GM12878 (cell line): ENCODE measurements at regions not wholly inside any gene's neighbourhood (a gene's known extent, or its start where the extent isn't known, plus 50 kb on each side); places are given as distances from the start of the nearest gene placed in this dataset.

ENCODE experiments used
- ATAC-seq: fragments of 200-7000 bp; cut with Tn5 transposase; 3 replicates; pipeline ENCODE4 v1.9.1; 2020; ENCODE audit warnings: mild to moderate bottlenecking, moderate library complexity
- BruUV-seq: library from RNA; stranded (reverse); fragments of 400-500 nt; replicated peaks from 2 replicates; lab custom pipeline; 2021; lab: Mats Ljungman, UMichigan
- CTCF ChIA-PET: fragments of 300-600 bp; sonication (Branson Sonifier 250); formaldehyde crosslinking; extraction: SDS; loops from one replicate; lab custom pipeline; 2021; ENCODE audit warnings: inconsistent platforms; lab: Yijun Ruan, JAX
- POLR2A ChIA-PET: fragments of 350-600 bp; formaldehyde crosslinking; extraction: SDS; loops from one replicate; lab custom pipeline; 2021; ENCODE audit warnings: inconsistent platforms; lab: Charles Lee
- RAD21 ChIA-PET: fragments of 300-600 bp; sonication (Branson Sonifier 250); formaldehyde crosslinking; loops from one replicate; lab custom pipeline; 2023; ENCODE audit warnings: antibody characterized with exemption; ENCODE audit not compliant: unreplicated experiment; lab: Charles Lee
- SMC1A ChIA-PET: fragments of 300-600 bp; sonication (Branson Sonifier 250); formaldehyde crosslinking; loops from one replicate; lab custom pipeline; 2023; ENCODE audit not compliant: unreplicated experiment, uncharacterized antibody; lab: Charles Lee
- DNase-seq: peaks from one replicate; pipeline ENCODE4 v3.0.0-alpha.2; 2011; ENCODE audit warnings: low read depth, low spot score
- FAIRE-seq: peaks from 3 replicates; lab custom pipeline; 2011; peaks lifted over from hg19 to GRCh38; lab: Jason Lieb, UNC
- H2AFZ ChIP-seq: 2 replicates; pipeline ENCODE4 v1.6.0; 2011; ENCODE audit warnings: low read depth, low read length, control low read depth; ENCODE audit not compliant: control insufficient read depth
- H3K27ac ChIP-seq: 2 replicates; pipeline ENCODE4 v1.5.1; 2011; ENCODE audit warnings: control low read depth; ENCODE audit not compliant: control insufficient read depth, insufficient read depth
- H3K27me3 ChIP-seq, 2 experiments: replicated peaks in 1 of 2; 2 replicates each; pipeline versions ENCODE4 v1.6.0 to v1.6.1; 2011; ENCODE audit warnings: low read length in 1 of 2; ENCODE audit not compliant: control insufficient read depth in 2 of 2, insufficient read depth in 2 of 2
- H3K36me3 ChIP-seq, 2 experiments: 2 replicates each; pipeline ENCODE4 v1.5.1; 2011; ENCODE audit warnings: low read length in 1 of 2; ENCODE audit not compliant: control insufficient read depth in 2 of 2, insufficient read depth in 2 of 2
- H3K4me1 ChIP-seq: 2 replicates; pipeline ENCODE4 v1.6.1; 2011; ENCODE audit warnings: mild to moderate bottlenecking, low read length, moderate library complexity, mixed read lengths; ENCODE audit not compliant: control insufficient read depth, insufficient read depth
- H3K4me2 ChIP-seq: 2 replicates; pipeline ENCODE4 v1.6.0; 2011; ENCODE audit warnings: control low read depth; ENCODE audit not compliant: control insufficient read depth, insufficient read depth
- H3K4me3 ChIP-seq: fragments of 200-600 bp; sonication (generic); 2 replicates; pipeline ENCODE4 v1.5.1; 2016
- H3K79me2 ChIP-seq: 2 replicates; pipeline ENCODE4 v1.6.0; 2011; ENCODE audit warnings: low read length; ENCODE audit not compliant: control insufficient read depth, insufficient read depth
- H3K9ac ChIP-seq: 2 replicates; pipeline ENCODE4 v1.8.0; 2011; ENCODE audit warnings: low read length, control low read depth, mixed read lengths; ENCODE audit not compliant: control insufficient read depth, insufficient read depth
- H3K9me3 ChIP-seq: replicated peaks from 3 replicates; pipeline ENCODE4 v1.5.1; 2011; ENCODE audit warnings: mild to moderate bottlenecking, low read length; ENCODE audit not compliant: control insufficient read depth, insufficient read depth
- H4K20me1 ChIP-seq: 2 replicates; pipeline ENCODE4 v1.6.0; 2011; ENCODE audit not compliant: control insufficient read depth, insufficient read depth
- ESRRA ChIP-seq: IDR thresholded peaks from 2 replicates; pipeline ENCODE4 v1.6.1; 2012; ENCODE audit warnings: mild to moderate bottlenecking, low read length, improper control_type of control experiment
- GATAD2B ChIP-seq: fragments of 450-650 bp; conservative IDR thresholded peaks from 2 replicates; pipeline ENCODE4 v1.6.1; 2017; ENCODE audit warnings: low read depth, mild to moderate bottlenecking, moderate library complexity
- IRF5 ChIP-seq: fragments of 450-650 bp; IDR thresholded peaks from 2 replicates; pipeline ENCODE4 v1.6.1; 2017; ENCODE audit warnings: borderline replicate concordance
- MAX ChIP-seq: IDR thresholded peaks from 2 replicates; pipeline ENCODE4 v1.6.1; 2012; ENCODE audit warnings: low read depth, low read length, improper control_type of control experiment
- NFYB ChIP-seq: IDR thresholded peaks from 2 replicates; pipeline ENCODE4 v1.6.1; 2011; ENCODE audit warnings: low read depth, mild to moderate bottlenecking, low read length, improper control_type of control experiment, moderate library complexity; ENCODE audit not compliant: insufficient read depth
- NR2C1 ChIP-seq: fragments of 450-650 bp; IDR thresholded peaks from 2 replicates; pipeline ENCODE4 v1.6.1; 2017; ENCODE audit warnings: antibody characterized with exemption, mild to moderate bottlenecking, moderate library complexity
- PBX3 ChIP-seq: IDR thresholded peaks from 2 replicates; pipeline ENCODE4 v1.6.1; 2011; ENCODE audit warnings: mild to moderate bottlenecking, low read depth, low read length, moderate library complexity; ENCODE audit not compliant: insufficient replicate concordance
- PKNOX1 ChIP-seq: fragments of 450-650 bp; IDR thresholded peaks from 2 replicates; pipeline ENCODE4 v1.6.1; 2016; ENCODE audit warnings: mild to moderate bottlenecking
- POLR2AphosphoS5 ChIP-seq: IDR thresholded peaks from 2 replicates; pipeline ENCODE4 v1.6.1; 2011; ENCODE audit warnings: mild to moderate bottlenecking, low read length, inconsistent platforms
- SMAD5 ChIP-seq: IDR thresholded peaks from 2 replicates; pipeline ENCODE4 v1.6.1; 2016; ENCODE audit warnings: antibody characterized with exemption, low read depth
- SREBF1 ChIP-seq: IDR thresholded peaks from 2 replicates; pipeline ENCODE4 v1.6.1; 2012; ENCODE audit warnings: mild to moderate bottlenecking, low read length
- WGBS: methylation state at CpG from one replicate; pipeline ENCODE4 v1.1.6; 2016; ENCODE audit warnings: low lambda C conversion rate; ENCODE audit not compliant: insufficient replicate concordance, insufficient coverage; ENCODE audit errors: missing lambda C conversion rate; 5-methylcytosine and 5-hydroxymethylcytosine counted together
- in situ Hi-C: fragments of 300-500 bp; cut with MboI; formaldehyde crosslinking; loops from 9 replicates; pipeline ENCODE4 v1.14.3; 2018; ENCODE audit warnings: mixed read lengths
- intact Hi-C: fragments of 100-400 bp; cut with micrococcal nuclease; formaldehyde crosslinking; loops from one replicate; pipeline ENCODE4 v1.14.2; 2022; ENCODE audit not compliant: unreplicated experiment

GRCh38 chr9:21607576-21607975 lies 125.5 kb upstream of the IFNE start:
- WGBS: 43% methylated on average over 2 of the region's 2 CpGs
- CTCF ChIA-PET: no interaction called here
- no peaks in the 10 kb centered on the region for H4K20me1 ChIP-seq

More at GRCh38 chr9:21607576-21607975, 125.5 kb upstream of the IFNE start:
- H3K4me2 ChIP-seq: no peak overlapping the region
- POLR2A ChIA-PET: no interaction called here
- DNase-seq (no peak), ATAC-seq (no peak)
- SMC1A ChIA-PET: no interaction called here
- H3K9me3 ChIP-seq: no peaks in the 10 kb centered on the region
- in situ Hi-C loops (no loop called here), intact Hi-C loops (no loop called here)
- H3K79me2 ChIP-seq: no peaks in the 10 kb centered on the region
- RAD21 ChIA-PET: no interaction called here
- H3K36me3 ChIP-seq: no peaks in the 10 kb centered on the region
- H2AFZ ChIP-seq: no peak overlapping the region
- no TSS peak for BruUV-seq
- no peak overlapping the region for H3K4me3 ChIP-seq
- no peak overlapping the region for H3K27ac ChIP-seq
- no peak overlapping the region for H3K9ac ChIP-seq
- H3K27me3 ChIP-seq: no peaks in the 10 kb centered on the region
- H3K4me1 ChIP-seq: no peaks in the 10 kb centered on the region
- no peak for TF ChIP-seq GATAD2B
- no peak for TF ChIP-seq NFYB
- no peak for TF ChIP-seq POLR2AphosphoS5
- no peak for TF ChIP-seq SMAD5
- TF ChIP-seq MAX: no peak
- no peak for TF ChIP-seq ESRRA
- TF ChIP-seq PBX3: no peak
- no peak for TF ChIP-seq IRF5
- no peak for TF ChIP-seq SREBF1
- TF ChIP-seq NR2C1: no peak
- no peak for TF ChIP-seq PKNOX1
- TF ChIP-seq, all 136 proteins: peak for 0
- FAIRE-seq: no peak
